ENCODE measurements at regions not wholly inside any gene's neighbourhood (a gene's known extent, or its start where the extent isn't known, plus 50 kb on each side); places are given as distances from the start of the nearest gene placed in this dataset.

DNA sequence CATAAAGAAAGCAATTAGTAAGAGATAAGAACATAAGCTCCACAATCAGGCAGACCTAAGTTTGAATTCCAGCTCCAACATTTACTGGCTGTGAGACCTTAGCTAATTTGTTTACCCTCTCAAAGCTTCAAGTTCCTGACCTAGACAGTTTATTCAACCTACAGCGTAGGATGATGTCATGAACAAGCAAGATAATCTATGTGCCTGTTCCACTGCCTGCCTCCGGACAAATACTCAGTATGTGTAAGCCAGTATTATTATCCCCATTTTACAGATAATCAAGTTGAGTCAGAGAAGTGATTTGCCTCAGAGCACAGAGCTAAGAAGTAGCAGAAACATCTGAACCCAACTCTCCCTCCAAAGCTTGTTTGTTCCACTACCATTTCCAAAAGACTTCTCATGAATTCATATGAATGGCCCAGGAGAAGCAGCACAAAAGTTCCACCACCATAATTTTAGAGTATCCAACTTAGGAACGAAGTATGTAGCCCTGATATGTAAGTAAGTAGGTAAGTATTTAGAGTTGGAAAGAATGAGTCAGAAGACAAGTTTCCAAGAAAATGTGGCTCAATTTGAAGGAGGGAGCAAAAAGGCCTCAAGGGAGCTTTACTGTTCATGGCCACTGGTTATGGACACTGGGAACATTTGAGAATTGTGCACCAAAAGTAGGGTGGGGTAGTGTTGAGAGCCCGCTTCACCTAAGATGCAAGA, 398.2 kb downstream of the NFIB start:
- Histone ChIP-seq H3K9me3 (ENCODE audit: control insufficient read depth, low read depth, low read length) (no peaks in the 10 kb centered on the region), H2AFZ (ENCODE audit: control insufficient read depth, low read length) (no peak overlapping the region), H3K36me3 (ENCODE audit: control insufficient read depth in 2 of 2, extremely low read depth in 1 of 2, insufficient read depth in 2 of 2, low read length in 2 of 2) (no peaks in the 10 kb centered on the region), H3K9ac (ENCODE audit: control insufficient read depth, extremely low read depth, insufficient read depth, low read length) (no peak overlapping the region), H3K4me1 (ENCODE audit: control insufficient read depth, extremely low read depth, insufficient read depth, low read length) (no peaks in the 10 kb centered on the region), H3K4me2 (ENCODE audit: control insufficient read depth, extremely low read depth, insufficient read depth, low read depth, low read length) (no peak overlapping the region), H3K79me2 (ENCODE audit: control insufficient read depth, insufficient read depth, low read length) (no peaks in the 10 kb centered on the region), H3K27me3 (ENCODE audit: control insufficient read depth, extremely low read depth, insufficient read depth, low read length) (no peaks in the 10 kb centered on the region), H4K20me1 (ENCODE audit: control insufficient read depth, extremely low read depth, insufficient read depth, low read length) (no peaks in the 10 kb centered on the region), H3K27ac (ENCODE audit: control insufficient read depth, insufficient read depth, low read length) (no peak overlapping the region), H3K9me1 (ENCODE audit: control insufficient read depth, extremely low read depth, insufficient read depth, low read length) (no peaks in the 10 kb centered on the region), H3K4me3 (ENCODE audit: control insufficient read depth in 2 of 3, extremely low read depth in 1 of 3, insufficient read depth in 2 of 3, low read depth in 1 of 3, low read length in 3 of 3) (no peak overlapping the region)
- TF ChIP-seq EZH2 (IDR thresholded peaks at IDR 0.05; ENCODE audit: low read length), result no peak
- TF ChIP-seq, protein P1, sequence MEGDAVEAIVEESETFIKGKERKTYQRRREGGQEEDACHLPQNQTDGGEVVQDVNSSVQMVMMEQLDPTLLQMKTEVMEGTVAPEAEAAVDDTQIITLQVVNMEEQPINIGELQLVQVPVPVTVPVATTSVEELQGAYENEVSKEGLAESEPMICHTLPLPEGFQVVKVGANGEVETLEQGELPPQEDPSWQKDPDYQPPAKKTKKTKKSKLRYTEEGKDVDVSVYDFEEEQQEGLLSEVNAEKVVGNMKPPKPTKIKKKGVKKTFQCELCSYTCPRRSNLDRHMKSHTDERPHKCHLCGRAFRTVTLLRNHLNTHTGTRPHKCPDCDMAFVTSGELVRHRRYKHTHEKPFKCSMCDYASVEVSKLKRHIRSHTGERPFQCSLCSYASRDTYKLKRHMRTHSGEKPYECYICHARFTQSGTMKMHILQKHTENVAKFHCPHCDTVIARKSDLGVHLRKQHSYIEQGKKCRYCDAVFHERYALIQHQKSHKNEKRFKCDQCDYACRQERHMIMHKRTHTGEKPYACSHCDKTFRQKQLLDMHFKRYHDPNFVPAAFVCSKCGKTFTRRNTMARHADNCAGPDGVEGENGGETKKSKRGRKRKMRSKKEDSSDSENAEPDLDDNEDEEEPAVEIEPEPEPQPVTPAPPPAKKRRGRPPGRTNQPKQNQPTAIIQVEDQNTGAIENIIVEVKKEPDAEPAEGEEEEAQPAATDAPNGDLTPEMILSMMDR (optimal IDR thresholded peaks at IDR 0.05 in 1 of 3, IDR thresholded peaks at IDR 0.05 in 1 of 3, conservative IDR thresholded peaks at IDR 0.05 in 1 of 3; ENCODE audit: extremely low read depth in 1 of 3, insufficient read depth in 2 of 3, low read length in 3 of 3), result no peak
- DNase-seq (ENCODE audit: low read depth, low spot score), result no peak
- dilution Hi-C loops (cut with MboI; ENCODE audit: extremely low pct_ligation_motif_present, low sequenced_read_pairs), result no loop called here
- no peak for FAIRE-seq

DNA sequence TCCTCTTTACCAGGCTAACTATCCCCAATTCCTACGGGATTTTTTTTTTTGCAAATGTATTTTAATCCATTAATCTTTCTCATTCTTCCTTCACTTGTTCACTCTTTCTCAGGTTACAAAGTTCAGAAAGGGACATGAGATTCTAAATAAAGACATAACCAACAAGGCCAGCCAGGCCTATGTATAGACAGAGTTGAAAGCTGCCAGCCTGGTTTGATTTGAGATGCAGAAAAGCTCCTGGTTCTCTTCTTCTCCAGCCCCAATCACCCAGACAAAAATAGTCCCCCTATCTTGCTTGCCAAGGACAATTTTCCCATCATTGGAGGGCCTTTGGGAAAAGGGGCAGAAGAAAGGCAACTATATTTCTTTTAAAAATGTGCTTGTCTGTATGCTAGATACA, 398.8 kb downstream of the NFIB start:
- no peak overlapping the region for H3K27ac ChIP-seq (ENCODE audit: control insufficient read depth, insufficient read depth, low read length)
- no peaks in the 10 kb centered on the region for H3K27me3 ChIP-seq (ENCODE audit: control insufficient read depth, extremely low read depth, insufficient read depth, low read length)
- TF ChIP-seq, protein P1 (optimal IDR thresholded peaks at IDR 0.05 in 1 of 3, IDR thresholded peaks at IDR 0.05 in 1 of 3, conservative IDR thresholded peaks at IDR 0.05 in 1 of 3; ENCODE audit: extremely low read depth in 1 of 3, insufficient read depth in 2 of 3, low read length in 3 of 3), result no peak
- TF ChIP-seq EZH2 (IDR thresholded peaks at IDR 0.05; ENCODE audit: low read length), result no peak
- H3K36me3 ChIP-seq (ENCODE audit: control insufficient read depth in 2 of 2, extremely low read depth in 1 of 2, insufficient read depth in 2 of 2, low read length in 2 of 2), result no peaks in the 10 kb centered on the region
- dilution Hi-C loops (cut with MboI; ENCODE audit: extremely low pct_ligation_motif_present, low sequenced_read_pairs), result no loop called here
- no peaks in the 10 kb centered on the region for H3K9me1 ChIP-seq (ENCODE audit: control insufficient read depth, extremely low read depth, insufficient read depth, low read length)
- H4K20me1 ChIP-seq (ENCODE audit: control insufficient read depth, extremely low read depth, insufficient read depth, low read length), result no peaks in the 10 kb centered on the region
- H3K9me3 ChIP-seq (ENCODE audit: control insufficient read depth, low read depth, low read length), result no peaks in the 10 kb centered on the region
- FAIRE-seq (no peak), DNase-seq (ENCODE audit: low read depth, low spot score) (no peak)
- H3K79me2 ChIP-seq (ENCODE audit: control insufficient read depth, insufficient read depth, low read length), result no peaks in the 10 kb centered on the region
- H3K4me2 ChIP-seq (ENCODE audit: control insufficient read depth, extremely low read depth, insufficient read depth, low read depth, low read length), result no peak overlapping the region
- H3K9ac ChIP-seq (ENCODE audit: control insufficient read depth, extremely low read depth, insufficient read depth, low read length), result no peak overlapping the region
- no peak overlapping the region for H3K4me3 ChIP-seq (ENCODE audit: control insufficient read depth in 2 of 3, extremely low read depth in 1 of 3, insufficient read depth in 2 of 3, low read depth in 1 of 3, low read length in 3 of 3)
- H3K4me1 ChIP-seq (ENCODE audit: control insufficient read depth, extremely low read depth, insufficient read depth, low read length), result no peaks in the 10 kb centered on the region
- H2AFZ ChIP-seq (ENCODE audit: control insufficient read depth, low read length), result no peak overlapping the region

Data from keratinocyte (primary cell).